ENCODE measurements at regions not wholly inside any gene's neighbourhood (a gene's known extent, or its start where the extent isn't known, plus 50 kb on each side); places are given as distances from the start of the nearest gene placed in this dataset.

DNA sequence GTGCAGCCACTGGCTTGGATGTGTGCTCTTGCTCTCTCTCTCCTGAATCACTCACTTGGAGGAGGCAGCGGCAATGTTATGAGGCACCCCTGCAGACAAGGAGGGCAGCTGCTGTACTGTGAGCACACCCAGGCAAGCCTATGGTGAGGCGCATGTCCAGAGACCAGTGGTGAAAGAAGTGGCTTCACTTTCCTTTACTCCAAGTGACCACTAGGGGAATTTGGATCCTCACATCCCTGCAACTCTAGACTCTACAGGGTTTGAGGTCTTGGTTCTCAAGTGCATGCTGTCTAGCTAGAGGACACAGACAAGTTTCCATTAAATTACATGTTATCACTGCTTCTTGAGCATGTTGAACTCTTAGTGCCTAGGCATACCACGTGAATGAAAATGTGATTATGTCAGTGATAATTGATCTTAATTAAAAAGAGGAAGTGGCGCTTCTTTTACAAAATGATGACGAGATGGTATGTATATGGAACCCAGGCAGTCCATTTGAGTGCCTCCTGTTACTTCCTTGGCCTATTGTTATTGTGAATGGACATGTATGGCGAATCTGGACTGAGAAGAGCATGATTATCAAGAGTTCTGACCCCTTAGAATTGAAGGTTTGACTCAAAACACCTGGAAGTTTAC, 181.0 kb upstream of the CDH2 start:
- Histone ChIP-seq H3K4me2 (no peak overlapping the region), H3K27me3 (ENCODE audit: insufficient read depth, low read depth) (no peaks in the 10 kb centered on the region), H3K4me3 (IDR thresholded peaks at IDR 0.05; ENCODE audit: insufficient read depth, low read depth, low read length) (no peak overlapping the region), H3K4me1 (ENCODE audit: low read depth, poor library complexity, severe bottlenecking) (no peaks in the 10 kb centered on the region), H3K27ac (no peak overlapping the region), H3K9ac (no peak overlapping the region), H3K79me2 (ENCODE audit: insufficient read depth, low read depth) (no peaks in the 10 kb centered on the region), H2AFZ (ENCODE audit: low read depth) (no peak overlapping the region), H3K36me3 (ENCODE audit: insufficient read depth) (no peaks in the 10 kb centered on the region), H4K20me1 (ENCODE audit: insufficient read depth) (no peaks in the 10 kb centered on the region)
- TF ChIP-seq CTCF (conservative IDR thresholded peaks at IDR 0.05; ENCODE audit: low read depth, low read length): 0 out of 2 replicates have a peak, but pooled peaks have one; percentile 24

- no peaks in the 10 kb centered on the region for H3K4me1 ChIP-seq (ENCODE audit: low read depth, poor library complexity, severe bottlenecking)
- H3K36me3 ChIP-seq (ENCODE audit: insufficient read depth): no peaks in the 10 kb centered on the region
- no peak overlapping the region for H3K4me3 ChIP-seq (IDR thresholded peaks at IDR 0.05; ENCODE audit: insufficient read depth, low read depth, low read length)
- TF ChIP-seq CTCF (conservative IDR thresholded peaks at IDR 0.05; ENCODE audit: low read depth, low read length): no peak
- H3K27me3 ChIP-seq (ENCODE audit: insufficient read depth, low read depth): no peaks in the 10 kb centered on the region
- no peaks in the 10 kb centered on the region for H3K79me2 ChIP-seq (ENCODE audit: insufficient read depth, low read depth)
- H3K27ac ChIP-seq: no peak overlapping the region
- H3K9ac ChIP-seq: no peak overlapping the region
- H2AFZ ChIP-seq (ENCODE audit: low read depth): no peak overlapping the region
- H4K20me1 ChIP-seq (ENCODE audit: insufficient read depth): no peaks in the 10 kb centered on the region
- no peak overlapping the region for H3K4me2 ChIP-seq
Measured at GRCh38 chr18:28350821-28351220, 173.9 kb upstream of the CDH2 start.

- Histone ChIP-seq H3K9ac (no peak overlapping the region), H2AFZ (ENCODE audit: low read depth) (no peak overlapping the region), H3K4me3 (IDR thresholded peaks at IDR 0.05; ENCODE audit: insufficient read depth, low read depth, low read length) (no peak overlapping the region), H3K27me3 (ENCODE audit: insufficient read depth, low read depth) (no peaks in the 10 kb centered on the region), H3K4me2 (no peak overlapping the region), H3K4me1 (ENCODE audit: low read depth, poor library complexity, severe bottlenecking) (no peaks in the 10 kb centered on the region), H3K27ac (no peak overlapping the region), H4K20me1 (ENCODE audit: insufficient read depth) (no peaks in the 10 kb centered on the region), H3K79me2 (ENCODE audit: insufficient read depth, low read depth) (no peaks in the 10 kb centered on the region), H3K36me3 (ENCODE audit: insufficient read depth) (no peaks in the 10 kb centered on the region)
- no peak for TF ChIP-seq CTCF (conservative IDR thresholded peaks at IDR 0.05; ENCODE audit: low read depth, low read length)
Measured at GRCh38 chr18:28342231-28342630, 165.3 kb upstream of the CDH2 start.

DNA sequence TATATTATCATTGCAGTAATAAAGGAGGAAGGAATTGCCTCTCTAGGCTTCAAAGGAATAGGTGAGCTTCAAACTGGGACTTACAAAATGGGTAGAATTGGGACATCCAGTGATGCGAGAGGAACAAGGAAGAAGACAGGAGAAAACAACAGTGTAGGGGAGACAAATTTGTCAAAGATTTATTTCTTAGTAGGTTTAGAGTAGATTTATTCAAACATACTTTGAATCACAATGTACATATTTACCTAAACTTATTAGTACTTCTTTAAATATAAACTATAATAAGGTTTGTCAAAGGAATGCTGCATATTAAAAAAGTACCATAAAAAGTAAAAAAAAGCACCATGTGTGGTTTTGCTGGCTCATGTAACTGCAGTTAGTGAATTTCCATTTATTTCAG, 161.4 kb upstream of the CDH2 start:
- no peak overlapping the region for H3K27ac ChIP-seq
- H3K36me3 ChIP-seq (ENCODE audit: insufficient read depth): no peaks in the 10 kb centered on the region
- no peak overlapping the region for H3K4me2 ChIP-seq
- no peaks in the 10 kb centered on the region for H3K79me2 ChIP-seq (ENCODE audit: insufficient read depth, low read depth)
- no peaks in the 10 kb centered on the region for H3K27me3 ChIP-seq (ENCODE audit: insufficient read depth, low read depth)
- no peak for TF ChIP-seq CTCF (conservative IDR thresholded peaks at IDR 0.05; ENCODE audit: low read depth, low read length)
- H4K20me1 ChIP-seq (ENCODE audit: insufficient read depth): no peaks in the 10 kb centered on the region
- no peak overlapping the region for H3K9ac ChIP-seq
- H2AFZ ChIP-seq (ENCODE audit: low read depth): no peak overlapping the region
- H3K4me1 ChIP-seq (ENCODE audit: low read depth, poor library complexity, severe bottlenecking): no peaks in the 10 kb centered on the region
- H3K4me3 ChIP-seq (IDR thresholded peaks at IDR 0.05; ENCODE audit: insufficient read depth, low read depth, low read length): no peak overlapping the region
